Endodermal cell (in vitro differentiated cells): ENCODE measurements at regions not wholly inside any gene's neighbourhood (a gene's known extent, or its start where the extent isn't known, plus 50 kb on each side); places are given as distances from the start of the nearest gene placed in this dataset.
"Not testable (repeated sequence)": the region's sequence is repeated elsewhere in the genome, so short reads cannot be mapped to it uniquely, and the experiment has no call there.

Experiments
- DNase-seq: peaks from one replicate; pipeline ENCODE4 v3.0.0-alpha.2; 2017
- H3K27ac ChIP-seq: 2 replicates; pipeline ENCODE4 v1.5.1; 2013; ENCODE audit warnings: mild to moderate bottlenecking, low read depth, low read length, moderate library complexity
- H3K27me3 ChIP-seq: 2 replicates; pipeline ENCODE4 v1.6.1; 2013; ENCODE audit warnings: mild to moderate bottlenecking, low read length, moderate library complexity; ENCODE audit not compliant: insufficient read depth, control insufficient read depth, poor library complexity, severe bottlenecking
- H3K36me3 ChIP-seq: 2 replicates; pipeline ENCODE4 v1.7.0; 2013; ENCODE audit warnings: mild to moderate bottlenecking, low read length, moderate library complexity; ENCODE audit not compliant: control insufficient read depth, insufficient read depth
- H3K4me1 ChIP-seq: one replicate; pipeline ENCODE4 v1.7.0; 2013; ENCODE audit warnings: low read length; ENCODE audit not compliant: control insufficient read depth, insufficient read depth
- H3K4me3 ChIP-seq: 2 replicates; pipeline ENCODE4 v1.5.1; 2013; ENCODE audit warnings: mild to moderate bottlenecking, low read length, moderate library complexity
- H3K9ac ChIP-seq: 2 replicates; pipeline ENCODE4 v1.6.1; 2013; ENCODE audit warnings: mild to moderate bottlenecking, low read length, moderate library complexity; ENCODE audit not compliant: poor library complexity, severe bottlenecking; ENCODE audit errors: extremely low read depth
- H3K9me3 ChIP-seq: 2 replicates; pipeline ENCODE4 v1.6.1; 2013; ENCODE audit warnings: mild to moderate bottlenecking, low read length, moderate library complexity; ENCODE audit not compliant: control insufficient read depth
- H3K27ac Mint-ChIP-seq: 2 replicates; pipeline ENCODE4 v1.8.0; 2020; ENCODE audit warnings: mixed read lengths
- H3K27me3 Mint-ChIP-seq: 2 replicates; pipeline ENCODE4 v1.8.0; 2021; ENCODE audit warnings: mild to moderate bottlenecking, mixed read lengths; ENCODE audit not compliant: insufficient read depth
- H3K36me3 Mint-ChIP-seq: 2 replicates; pipeline ENCODE4 v1.8.0; 2020; ENCODE audit warnings: low read depth, mixed read lengths
- H3K4me1 Mint-ChIP-seq: 2 replicates; pipeline ENCODE4 v1.8.0; 2020; ENCODE audit warnings: mixed read lengths
- H3K4me3 Mint-ChIP-seq: 2 replicates; pipeline ENCODE4 v1.8.0; 2020; ENCODE audit warnings: mild to moderate bottlenecking, moderate library complexity, mixed read lengths
- H3K9me3 Mint-ChIP-seq: 2 replicates; pipeline ENCODE4 v1.8.0; 2020; ENCODE audit warnings: mild to moderate bottlenecking, mixed read lengths
- CTCF ChIP-seq: fragments of 200-600 bp; sonication (generic); conservative IDR thresholded peaks from 2 replicates; pipeline ENCODE4 v1.5.0; 2021; ENCODE audit warnings: antibody characterized with exemption, mild to moderate bottlenecking
- WGBS, 2 experiments: methylation state at CpG; one replicate each; pipeline versions ENCODE4 v1.1.5 to v1.1.7; 2013; ENCODE audit warnings: missing lambda C conversion rate in 2 of 2, mixed read lengths in 1 of 2; ENCODE audit not compliant: insufficient coverage in 1 of 2, insufficient read length in 1 of 2; 5-methylcytosine and 5-hydroxymethylcytosine counted together

GRCh38 chr10:62980687-62981086, 152.4 kb upstream of the NRBF2 start:
- H3K27me3 ChIP-seq, result no peaks in the 10 kb centered on the region
- Mint-ChIP-seq H3K4me3 (no peak overlapping the region), H3K27ac (no peak overlapping the region), H3K9me3 (peaks cover 9% of the 10 kb centered on the region), H3K36me3 (no peaks in the 10 kb centered on the region), H3K4me1 (peaks cover 21% of the 10 kb centered on the region), H3K27me3 (no peaks in the 10 kb centered on the region)
- H3K9ac ChIP-seq, result no peak overlapping the region
- H3K4me3 ChIP-seq, result peak overlapping the region; percentile 6
- H3K9me3 ChIP-seq, result peaks cover 13% of the 10 kb centered on the region
- 30 to 55% methylated on average over 4 to 5 of the region's 5 CpGs for WGBS, 2 experiments
- TF ChIP-seq CTCF, result no peak
- H3K4me1 ChIP-seq, result peaks cover 18% of the 10 kb centered on the region
- no peaks in the 10 kb centered on the region for H3K36me3 ChIP-seq
- peak; percentile 50 for DNase-seq
- no peak overlapping the region for H3K27ac ChIP-seq

- Mint-ChIP-seq H3K27me3 (no peaks in the 10 kb centered on the region), H3K27ac (no peak overlapping the region), H3K4me3 (no peak overlapping the region), H3K36me3 (no peaks in the 10 kb centered on the region), H3K4me1 (peaks cover 20% of the 10 kb centered on the region), H3K9me3 (peaks cover 17% of the 10 kb centered on the region)
- no peaks in the 10 kb centered on the region for H3K36me3 ChIP-seq
- TF ChIP-seq CTCF, result no peak
- H3K9me3 ChIP-seq, result peaks cover 20% of the 10 kb centered on the region
- H3K4me3 ChIP-seq, result no peak overlapping the region
- no peak overlapping the region for H3K9ac ChIP-seq
- no peaks in the 10 kb centered on the region for H3K27me3 ChIP-seq
- peaks cover 18% of the 10 kb centered on the region for H3K4me1 ChIP-seq
- H3K27ac ChIP-seq, result no peak overlapping the region
- DNase-seq, result no peak
Observed at GRCh38 chr10:62979921-62980320, 153.2 kb upstream of the NRBF2 start.

- no peak for TF ChIP-seq CTCF
- Histone ChIP-seq H3K4me1 (peaks cover 18% of the 10 kb centered on the region), H3K4me3 (peak overlapping the region; percentile 39), H3K9ac (no peak overlapping the region), H3K9me3 (peaks cover 29% of the 10 kb centered on the region), H3K36me3 (no peaks in the 10 kb centered on the region), H3K27ac (no peak overlapping the region), H3K27me3 (no peaks in the 10 kb centered on the region)
- no peaks in the 10 kb centered on the region for H3K36me3 Mint-ChIP-seq
- H3K27me3 Mint-ChIP-seq, result no peaks in the 10 kb centered on the region
- peaks cover 31% of the 10 kb centered on the region for H3K9me3 Mint-ChIP-seq
- H3K4me3 Mint-ChIP-seq, result no peak overlapping the region
- WGBS, 2 experiments, result 83 to 100% methylated on average over 1 to 4 of the region's 4 CpGs
- peaks cover 18% of the 10 kb centered on the region for H3K4me1 Mint-ChIP-seq
- H3K27ac Mint-ChIP-seq, result no peak overlapping the region
- no peak for DNase-seq
Observed at GRCh38 chr10:62978482-62978881, 154.6 kb upstream of the NRBF2 start.

- not testable (repeated sequence) for H3K4me3 ChIP-seq, H3K4me1 ChIP-seq, H3K27ac Mint-ChIP-seq, H3K27me3 Mint-ChIP-seq, H3K36me3 Mint-ChIP-seq, H3K4me1 Mint-ChIP-seq, H3K27me3 ChIP-seq, DNase-seq, H3K27ac ChIP-seq, H3K9ac ChIP-seq, H3K36me3 ChIP-seq, H3K4me3 Mint-ChIP-seq
- H3K9me3 Mint-ChIP-seq, result peaks cover 34% of the 10 kb centered on the region
- WGBS, 2 experiments, result 75% methylated on average over 1 of the region's 1 CpG; no CpG with 5 or more reads in 1 of the 2 experiments
- peaks cover 29% of the 10 kb centered on the region for H3K9me3 ChIP-seq
Observed at GRCh38 chr10:62974795-62975194, 158.3 kb upstream of the NRBF2 start.
